ENCODE measurements at regions not wholly inside any gene's neighbourhood (a gene's known extent, or its start where the extent isn't known, plus 50 kb on each side); places are given as distances from the start of the nearest gene placed in this dataset.

- no peak for TF ChIP-seq CTCF (IDR thresholded peaks at IDR 0.05; ENCODE audit: borderline replicate concordance, control extremely low read depth, extremely low read depth, insufficient read depth, missing control alignments)
- in situ Hi-C loops (cut with MboI; ENCODE audit: low sequenced_read_pairs, unreplicated experiment), result no loop called here
- DNase-seq (ENCODE audit: low spot score), result no peak
Observed at GRCh38 chr10:111545861-111546605, 469.2 kb downstream of the ADRA2A start.

GRCh38 chr10:111548084-111548726, 471.4 kb downstream of the ADRA2A start:
- in situ Hi-C loops (cut with MboI; ENCODE audit: low sequenced_read_pairs, unreplicated experiment), result no loop called here
- TF ChIP-seq CTCF (IDR thresholded peaks at IDR 0.05; ENCODE audit: borderline replicate concordance, control extremely low read depth, extremely low read depth, insufficient read depth, missing control alignments), result no peak
- DNase-seq (ENCODE audit: low spot score), result no peak

- in situ Hi-C loops (cut with MboI; ENCODE audit: low sequenced_read_pairs, unreplicated experiment), result no loop called here
- DNase-seq (ENCODE audit: low spot score), result no peak
- no peak for TF ChIP-seq CTCF (IDR thresholded peaks at IDR 0.05; ENCODE audit: borderline replicate concordance, control extremely low read depth, extremely low read depth, insufficient read depth, missing control alignments)
Observed at GRCh38 chr10:111551001-111551400, 474.2 kb downstream of the ADRA2A start.

GRCh38 chr10:111556666-111557065, 479.8 kb downstream of the ADRA2A start:
- no peak for TF ChIP-seq CTCF (IDR thresholded peaks at IDR 0.05; ENCODE audit: borderline replicate concordance, control extremely low read depth, extremely low read depth, insufficient read depth, missing control alignments)
- DNase-seq (ENCODE audit: low spot score), result no peak
- in situ Hi-C loops (cut with MboI; ENCODE audit: low sequenced_read_pairs, unreplicated experiment), result no loop called here

- DNase-seq (ENCODE audit: low spot score), result no peak
- in situ Hi-C loops (cut with MboI; ENCODE audit: low sequenced_read_pairs, unreplicated experiment), result no loop called here
- no peak for TF ChIP-seq CTCF (IDR thresholded peaks at IDR 0.05; ENCODE audit: borderline replicate concordance, control extremely low read depth, extremely low read depth, insufficient read depth, missing control alignments)
Observed at GRCh38 chr10:111558211-111558610, 481.4 kb downstream of the ADRA2A start.

- in situ Hi-C loops (cut with MboI; ENCODE audit: low sequenced_read_pairs, unreplicated experiment), result no loop called here
- no peak for TF ChIP-seq CTCF (IDR thresholded peaks at IDR 0.05; ENCODE audit: borderline replicate concordance, control extremely low read depth, extremely low read depth, insufficient read depth, missing control alignments)
- DNase-seq (ENCODE audit: low spot score), result no peak
Observed at GRCh38 chr10:111560027-111560426, 483.2 kb downstream of the ADRA2A start.

Measured in GM13976 (cell line).